PC-9 (cell line): ENCODE measurements at regions not wholly inside any gene's neighbourhood (a gene's known extent, or its start where the extent isn't known, plus 50 kb on each side); places are given as distances from the start of the nearest gene placed in this dataset.

Source experiments
- EZH2 ChIP-seq: fragments of 200-600 bp; sonication (generic); IDR thresholded peaks from 2 replicates; pipeline ENCODE4 v1.8.0; 2017; ENCODE audit warnings: antibody characterized with exemption, low read depth
- TF ChIP-seq, protein P1 (sequence below): fragments of 200-600 bp; sonication (generic); conservative IDR thresholded peaks from 2 replicates; pipeline ENCODE4 v1.6.1; 2017; ENCODE audit warnings: mixed run types, antibody characterized with exemption, mild to moderate bottlenecking, moderate library complexity

DNA sequence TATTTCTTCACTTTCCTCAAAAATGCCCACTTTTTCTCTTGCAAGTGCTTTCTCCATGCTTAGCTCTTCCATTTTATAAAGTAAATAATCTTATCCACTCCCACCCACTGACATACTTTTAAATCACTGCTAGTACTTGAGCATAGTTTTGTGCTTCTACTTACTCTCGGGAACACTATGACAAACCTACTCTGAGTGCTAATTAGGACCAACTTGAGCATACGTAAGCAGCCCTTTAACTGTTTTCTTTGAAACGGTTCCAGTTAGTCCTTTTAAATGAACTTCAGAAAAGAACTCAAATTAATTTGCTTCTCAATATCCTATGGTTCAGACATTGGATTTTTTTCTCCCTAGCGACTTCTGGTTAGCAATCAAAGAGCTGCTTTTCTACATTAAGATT, 280.0 kb upstream of the SOX2 start:
- TF ChIP-seq, protein P1, sequence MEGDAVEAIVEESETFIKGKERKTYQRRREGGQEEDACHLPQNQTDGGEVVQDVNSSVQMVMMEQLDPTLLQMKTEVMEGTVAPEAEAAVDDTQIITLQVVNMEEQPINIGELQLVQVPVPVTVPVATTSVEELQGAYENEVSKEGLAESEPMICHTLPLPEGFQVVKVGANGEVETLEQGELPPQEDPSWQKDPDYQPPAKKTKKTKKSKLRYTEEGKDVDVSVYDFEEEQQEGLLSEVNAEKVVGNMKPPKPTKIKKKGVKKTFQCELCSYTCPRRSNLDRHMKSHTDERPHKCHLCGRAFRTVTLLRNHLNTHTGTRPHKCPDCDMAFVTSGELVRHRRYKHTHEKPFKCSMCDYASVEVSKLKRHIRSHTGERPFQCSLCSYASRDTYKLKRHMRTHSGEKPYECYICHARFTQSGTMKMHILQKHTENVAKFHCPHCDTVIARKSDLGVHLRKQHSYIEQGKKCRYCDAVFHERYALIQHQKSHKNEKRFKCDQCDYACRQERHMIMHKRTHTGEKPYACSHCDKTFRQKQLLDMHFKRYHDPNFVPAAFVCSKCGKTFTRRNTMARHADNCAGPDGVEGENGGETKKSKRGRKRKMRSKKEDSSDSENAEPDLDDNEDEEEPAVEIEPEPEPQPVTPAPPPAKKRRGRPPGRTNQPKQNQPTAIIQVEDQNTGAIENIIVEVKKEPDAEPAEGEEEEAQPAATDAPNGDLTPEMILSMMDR: no peak
- TF ChIP-seq EZH2: no peak
